NT2/D1 (cell line): ENCODE measurements at regions not wholly inside any gene's neighbourhood (a gene's known extent, or its start where the extent isn't known, plus 50 kb on each side); places are given as distances from the start of the nearest gene placed in this dataset.

ENCODE experiments used
- YY1 ChIP-seq: IDR thresholded peaks from 2 replicates; pipeline ENCODE4 v1.6.1; 2011; ENCODE audit not compliant: insufficient read length, insufficient read depth
- ZNF274 ChIP-seq: IDR thresholded peaks from 2 replicates; pipeline ENCODE4 v1.6.1; 2011; ENCODE audit warnings: mild to moderate bottlenecking, low read depth, low read length

DNA sequence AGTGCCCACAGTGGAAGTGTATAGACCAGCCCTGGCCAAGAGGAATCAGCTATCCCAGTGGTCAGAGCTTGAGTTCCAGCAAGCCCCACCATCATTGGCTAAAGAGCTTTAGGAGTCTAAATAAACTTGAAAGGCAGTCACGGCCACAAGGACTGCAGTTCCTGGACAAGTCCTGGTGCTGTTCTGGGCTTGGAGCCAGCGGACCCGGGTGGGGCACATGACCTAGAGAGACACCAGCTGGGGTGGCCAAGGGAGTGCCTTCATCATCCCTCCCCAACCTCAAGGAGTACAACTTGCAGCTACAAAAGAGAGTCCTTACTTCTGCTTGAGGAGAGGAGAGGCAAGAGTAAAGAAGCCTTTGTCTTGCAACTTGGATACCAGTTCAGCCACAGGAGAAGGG is 439.8 kb upstream of the TMEFF2 start:
- TF ChIP-seq YY1 (no peak), ZNF274 (no peak)
